ENCODE measurements at regions not wholly inside any gene's neighbourhood (a gene's known extent, or its start where the extent isn't known, plus 50 kb on each side); places are given as distances from the start of the nearest gene placed in this dataset.

- CTCF ChIA-PET = interaction anchor here (0.9 to 1.7 kb wide), 2 partner anchors 33 to 181 kb away, joined by 4 to 5 read pairs; no protein-coding TSS in a partner anchor
- POLR2A ChIA-PET = no interaction called here
- H3K9me3 ChIP-seq = no peaks in the 10 kb centered on the region
These were observed 59.1 kb upstream of the RBM15 start for GRCh38 chr1:110280126-110280525.

GRCh38 chr1:110280804-110281203 lies 58.4 kb upstream of the RBM15 start:
- FAIRE-seq (no peak), DNase-seq (ENCODE audit: low read depth in 1 of 2, low spot score in 1 of 2) (no peak), ATAC-seq (no peak)
- 58% methylated on average over 5 of the region's 5 CpGs for WGBS (ENCODE audit: missing lambda C conversion rate)
- H3K4me2 ChIP-seq = no peak overlapping the region
- no peaks in the 10 kb centered on the region for H3K4me1 ChIP-seq
- H3K4me3 ChIP-seq = no peak overlapping the region
- no peaks in the 10 kb centered on the region for H3K9me3 ChIP-seq
- TF ChIP-seq SREBF2 (IDR thresholded peaks at IDR 0.05) (no peak), NFE2L2 (conservative IDR thresholded peaks at IDR 0.05; ENCODE audit: low read length) (no peak), TFCP2L1 (CRISPR knock-in tag; IDR thresholded peaks at IDR 0.05) (no peak), HOXB5 (CRISPR knock-in tag; IDR thresholded peaks at IDR 0.05) (no peak), CEBPB (IDR thresholded peaks at IDR 0.05) (no peak), HOXA7 (CRISPR knock-in tag; IDR thresholded peaks at IDR 0.05) (no peak), RFX5 (IDR thresholded peaks at IDR 0.05) (no peak), FOSL2 (IDR thresholded peaks at IDR 0.05) (no peak), FOSL2 (CRISPR knock-in tag; IDR thresholded peaks at IDR 0.05) (no peak), ESRRA (IDR thresholded peaks at IDR 0.05; ENCODE audit: borderline replicate concordance, low read length) (no peak), KDM5A (IDR thresholded peaks at IDR 0.05) (no peak), MYC (IDR thresholded peaks at IDR 0.05; ENCODE audit: borderline replicate concordance, low read length) (no peak), HES2 (IDR thresholded peaks at IDR 0.05) (no peak), ZSCAN20 (CRISPR knock-in tag; IDR thresholded peaks at IDR 0.05) (no peak), ZNF302 (CRISPR knock-in tag; IDR thresholded peaks at IDR 0.05) (no peak), GATA3 (IDR thresholded peaks at IDR 0.05; ENCODE audit: borderline replicate concordance) (no peak), USF2 (IDR thresholded peaks at IDR 0.05) (no peak)
- H3K27ac ChIP-seq = no peak overlapping the region
- POLR2A ChIA-PET = no interaction called here
- CTCF ChIA-PET = interaction anchor here (1.2 to 1.7 kb wide), 2 partner anchors 68 to 180 kb away, joined by 3 to 5 read pairs; no protein-coding TSS in a partner anchor

More at GRCh38 chr1:110280126-110280525, 59.1 kb upstream of the RBM15 start:
- TF ChIP-seq FOSL2 (IDR thresholded peaks at IDR 0.05) (no peak), FOSL2 (CRISPR knock-in tag; IDR thresholded peaks at IDR 0.05) (no peak), ZSCAN20 (CRISPR knock-in tag; IDR thresholded peaks at IDR 0.05) (no peak), ESRRA (IDR thresholded peaks at IDR 0.05; ENCODE audit: borderline replicate concordance, low read length) (no peak), MYC (IDR thresholded peaks at IDR 0.05; ENCODE audit: borderline replicate concordance, low read length) (no peak), HOXB13 (CRISPR knock-in tag; IDR thresholded peaks at IDR 0.05; ENCODE audit: low read depth) (no peak), JUNB (IDR thresholded peaks at IDR 0.05) (no peak), CEBPB (IDR thresholded peaks at IDR 0.05) (no peak), ZC3H11A (IDR thresholded peaks at IDR 0.05) (no peak), RNF2 (IDR thresholded peaks at IDR 0.05; ENCODE audit: borderline replicate concordance, low read depth) (no peak), MAZ (IDR thresholded peaks at IDR 0.05; ENCODE audit: borderline replicate concordance, low read depth, low read length) (no peak), POLR2A (IDR thresholded peaks at IDR 0.05; ENCODE audit: low read length) (no peak), ZFP36 (IDR thresholded peaks at IDR 0.05; ENCODE audit: borderline replicate concordance, partially characterized antibody) (no peak), EHF (CRISPR knock-in tag; IDR thresholded peaks at IDR 0.05) (no peak), NFE2L2 (conservative IDR thresholded peaks at IDR 0.05; ENCODE audit: low read length) (no peak), USF2 (IDR thresholded peaks at IDR 0.05) (no peak), HOXA7 (CRISPR knock-in tag; IDR thresholded peaks at IDR 0.05) (no peak), ELK1 (IDR thresholded peaks at IDR 0.05; ENCODE audit: low read depth, low read length) (no peak)
- no peak for ATAC-seq
- WGBS (ENCODE audit: missing lambda C conversion rate) = 80% methylated on average over 7 of the region's 7 CpGs
- no peak for FAIRE-seq
- H3K4me2 ChIP-seq = no peak overlapping the region
- no peak overlapping the region for H3K27ac ChIP-seq
- no peak overlapping the region for H3K4me3 ChIP-seq
- no peaks in the 10 kb centered on the region for H3K4me1 ChIP-seq
- no peak for DNase-seq (ENCODE audit: low read depth in 1 of 2, low spot score in 1 of 2)

Data from A549 (cell line).